Activated CD4-positive, alpha-beta T cell treated with anti-CD3 and anti-CD28 coated beads, Interleukin-2, amount 10 ng/mL, durations not matched to agents 7 days and 5 days (primary cell): ENCODE measurements at regions not wholly inside any gene's neighbourhood (a gene's known extent, or its start where the extent isn't known, plus 50 kb on each side); places are given as distances from the start of the nearest gene placed in this dataset.

Experiments used
- CTCF ChIA-PET: fragments of 350-600 bp; sonication (Branson Sonifier 250); formaldehyde crosslinking; loops from one replicate; lab custom pipeline; 2021; ENCODE audit warnings: antibody characterized with exemption; lab: Charles Lee
- POLR2A ChIA-PET: fragments of 350-600 bp; sonication (Branson Sonifier 250); formaldehyde crosslinking; loops from one replicate; lab custom pipeline; 2021; ENCODE audit warnings: antibody characterized with exemption; lab: Charles Lee
- DNase-seq: peaks from one replicate; pipeline ENCODE4 v3.0.0-alpha.2; 2020
- H3K27ac Mint-ChIP-seq: one replicate; pipeline ENCODE4 v1.8.0; 2021; ENCODE audit warnings: mild to moderate bottlenecking, moderate library complexity, mixed read lengths
- H3K27me3 Mint-ChIP-seq: one replicate; pipeline ENCODE4 v1.8.0; 2021; ENCODE audit warnings: mixed read lengths
- H3K36me3 Mint-ChIP-seq: one replicate; pipeline ENCODE4 v1.8.0; 2021; ENCODE audit warnings: low read depth, mixed read lengths
- H3K4me1 Mint-ChIP-seq: one replicate; pipeline ENCODE4 v1.8.0; 2021; ENCODE audit warnings: mixed read lengths
- H3K4me3 Mint-ChIP-seq: one replicate; pipeline ENCODE4 v1.8.0; 2021; ENCODE audit warnings: mild to moderate bottlenecking, moderate library complexity, mixed read lengths
- H3K9me3 Mint-ChIP-seq: one replicate; pipeline ENCODE4 v1.8.0; 2021; ENCODE audit warnings: mixed read lengths

- Mint-ChIP-seq H3K4me3 (no peak overlapping the region), H3K4me1 (peaks cover 2% of the 10 kb centered on the region), H3K27ac (no peak overlapping the region), H3K9me3 (peaks cover 2% of the 10 kb centered on the region), H3K27me3 (no peaks in the 10 kb centered on the region), H3K36me3 (no peaks in the 10 kb centered on the region)
- ChIA-PET CTCF (interaction anchor here (0.6 to 1.0 kb wide), 4 partner anchors 39 to 316 kb away, joined by 3 read pairs; no protein-coding TSS in a partner anchor), POLR2A (no interaction called here)
- no peak for DNase-seq
These were observed 511.1 kb upstream of the ID2 start for GRCh38 chr2:8170552-8171327.

- no peak for DNase-seq
- no peak overlapping the region for H3K4me3 Mint-ChIP-seq
- no peaks in the 10 kb centered on the region for H3K36me3 Mint-ChIP-seq
- H3K27ac Mint-ChIP-seq = no peak overlapping the region
- POLR2A ChIA-PET = no interaction called here
- H3K4me1 Mint-ChIP-seq = peaks cover 2% of the 10 kb centered on the region
- H3K9me3 Mint-ChIP-seq = peaks cover 2% of the 10 kb centered on the region
- CTCF ChIA-PET = interaction anchor here (0.8 to 1.0 kb wide), 2 partner anchors 24 to 39 kb away, joined by 3 read pairs; no protein-coding TSS in a partner anchor
- H3K27me3 Mint-ChIP-seq = no peaks in the 10 kb centered on the region
These were observed 510.2 kb upstream of the ID2 start for GRCh38 chr2:8171608-8172007.

DNA sequence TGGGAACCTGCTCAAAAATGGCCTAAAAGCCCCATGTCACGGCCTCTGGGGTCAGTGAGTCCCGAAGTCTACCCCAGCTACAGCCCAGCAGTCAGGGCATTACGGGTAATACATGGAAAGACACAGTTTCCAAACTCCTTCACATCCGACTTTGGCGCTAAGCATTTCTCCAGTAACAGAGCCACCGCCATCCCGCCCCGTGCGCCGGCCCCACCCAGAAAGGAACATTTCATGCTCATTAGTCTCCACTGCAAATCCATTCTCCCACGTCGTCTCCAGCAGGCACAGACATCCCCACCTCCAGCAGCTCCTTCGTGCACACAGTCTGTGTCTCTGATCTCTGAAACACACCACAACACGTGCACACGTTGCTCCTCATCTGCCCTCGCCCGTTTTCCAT, 509.2 kb upstream of the ID2 start:
- Mint-ChIP-seq H3K27ac (no peak overlapping the region), H3K27me3 (no peaks in the 10 kb centered on the region), H3K9me3 (peaks cover 2% of the 10 kb centered on the region), H3K4me3 (no peak overlapping the region), H3K4me1 (peaks cover 2% of the 10 kb centered on the region), H3K36me3 (no peaks in the 10 kb centered on the region)
- DNase-seq = no peak
- ChIA-PET POLR2A (no interaction called here), CTCF (interaction anchor here (0.8 kb wide), 1 partner anchor 23 kb away, joined by 3 read pairs; no protein-coding TSS in a partner anchor)

DNA sequence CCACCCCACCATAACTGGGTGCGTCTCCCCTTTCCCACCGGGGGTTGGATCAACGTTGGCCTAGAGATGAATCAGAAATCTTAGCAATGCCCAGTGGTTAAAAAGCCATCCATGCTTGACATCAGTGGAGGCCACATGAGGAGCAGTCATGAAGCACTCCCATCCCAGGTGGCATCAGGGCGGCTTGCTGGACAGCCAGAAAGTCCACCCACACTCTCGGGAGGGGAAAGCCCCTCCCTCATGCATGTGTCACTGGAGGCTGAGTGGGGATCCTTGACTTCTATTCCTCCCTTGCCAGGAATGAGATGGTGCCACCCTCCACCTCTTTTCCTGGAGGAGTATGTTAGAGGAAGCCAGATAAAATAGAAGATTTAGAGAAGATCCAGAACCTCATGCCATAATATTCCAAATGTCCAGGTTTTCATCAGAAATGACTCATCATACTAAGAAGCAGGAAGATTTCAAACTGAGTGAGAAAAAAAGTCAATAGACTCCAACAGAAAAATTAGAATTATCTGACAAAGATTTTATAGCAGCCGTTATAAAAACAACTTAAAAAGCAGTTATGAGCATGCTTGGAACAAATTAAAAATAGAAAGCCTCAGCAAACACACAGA, 507.1 kb upstream of the ID2 start:
- Mint-ChIP-seq H3K27me3 (no peaks in the 10 kb centered on the region), H3K9me3 (peaks cover 4% of the 10 kb centered on the region)
- CTCF ChIA-PET = no interaction called here

DNA sequence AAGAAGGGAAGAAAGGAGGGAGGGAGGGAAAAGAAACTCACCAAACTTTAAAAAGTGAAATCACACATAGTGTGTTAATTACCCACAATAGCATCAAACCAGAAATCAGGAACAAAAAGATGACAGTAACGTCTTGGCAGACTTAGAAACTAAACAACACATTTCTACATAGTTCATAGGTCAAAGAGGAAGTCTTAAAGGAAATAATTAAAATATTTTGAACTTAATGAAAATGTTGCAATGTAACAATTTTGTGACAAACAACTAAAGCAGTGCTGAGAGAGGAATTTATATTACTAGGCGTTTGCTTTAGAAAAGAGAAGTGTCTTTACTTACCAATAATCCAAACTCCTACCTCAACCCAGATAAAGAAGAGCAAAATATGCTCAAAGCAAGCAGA, 505.0 kb upstream of the ID2 start:
- POLR2A ChIA-PET = no interaction called here
- no peaks in the 10 kb centered on the region for H3K27me3 Mint-ChIP-seq
- no peak overlapping the region for H3K4me3 Mint-ChIP-seq
- no peak for DNase-seq
- no peak overlapping the region for H3K27ac Mint-ChIP-seq
- CTCF ChIA-PET = interaction anchor here (0.8 kb wide), 1 partner anchor 482 kb away, joined by 3 read pairs; no protein-coding TSS in a partner anchor
- H3K4me1 Mint-ChIP-seq = no peaks in the 10 kb centered on the region
- peaks cover 6% of the 10 kb centered on the region for H3K9me3 Mint-ChIP-seq
- H3K36me3 Mint-ChIP-seq = no peaks in the 10 kb centered on the region

More for the DNA sequence above, 507.1 kb upstream of the ID2 start:
- H3K4me3 Mint-ChIP-seq = no peak overlapping the region
- no peaks in the 10 kb centered on the region for H3K36me3 Mint-ChIP-seq
- no peaks in the 10 kb centered on the region for H3K4me1 Mint-ChIP-seq
- no peak overlapping the region for H3K27ac Mint-ChIP-seq
- POLR2A ChIA-PET = no interaction called here
- no peak for DNase-seq

DNA sequence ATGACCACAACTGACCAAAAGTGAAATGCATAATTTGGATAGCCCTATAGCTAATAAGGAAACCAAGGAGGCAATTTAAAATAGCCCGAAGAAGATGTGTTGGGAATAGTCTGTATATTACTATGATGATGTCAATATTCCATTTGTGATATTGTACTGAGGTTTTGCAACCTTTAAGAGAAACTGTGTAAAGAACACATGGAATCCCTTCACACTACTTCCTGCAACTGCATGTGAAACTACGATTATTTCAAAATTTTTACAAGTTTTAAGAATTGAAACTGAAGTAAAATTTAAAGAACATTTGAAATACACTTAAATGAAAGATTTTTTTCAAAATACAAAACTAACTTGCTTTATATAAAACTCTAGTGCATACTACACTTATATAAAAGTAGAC, 504.3 kb upstream of the ID2 start:
- no peak for DNase-seq
- ChIA-PET POLR2A (no interaction called here), CTCF (interaction anchor here (0.8 kb wide), 1 partner anchor 483 kb away, joined by 3 read pairs; no protein-coding TSS in a partner anchor)
- Mint-ChIP-seq H3K27ac (no peak overlapping the region), H3K36me3 (no peaks in the 10 kb centered on the region), H3K4me1 (no peaks in the 10 kb centered on the region), H3K27me3 (no peaks in the 10 kb centered on the region), H3K4me3 (no peak overlapping the region), H3K9me3 (peaks cover 6% of the 10 kb centered on the region)

DNA sequence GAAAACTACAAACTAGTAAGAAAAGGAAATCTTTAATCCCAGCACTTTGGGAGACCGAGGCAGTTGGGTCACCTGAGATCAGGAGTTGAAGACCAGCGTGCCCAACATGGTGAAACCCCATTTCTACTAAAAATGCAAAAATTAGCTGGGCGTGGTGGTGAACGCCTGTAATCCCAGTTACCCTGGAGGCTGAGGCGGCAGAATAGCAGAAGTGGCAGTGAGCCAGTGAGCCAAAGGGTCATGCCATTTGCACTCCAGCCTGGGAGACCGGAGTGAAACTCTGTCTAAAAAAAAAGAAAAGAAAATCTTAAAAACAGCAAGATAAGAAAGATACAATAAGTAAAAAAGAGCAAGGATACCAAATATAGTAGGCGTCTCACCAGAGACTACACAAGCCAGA, 502.9 kb upstream of the ID2 start:
- Mint-ChIP-seq H3K36me3 (no peaks in the 10 kb centered on the region), H3K9me3 (peaks cover 6% of the 10 kb centered on the region), H3K27ac (no peak overlapping the region), H3K4me3 (no peak overlapping the region), H3K27me3 (no peaks in the 10 kb centered on the region), H3K4me1 (no peaks in the 10 kb centered on the region)
- DNase-seq = no peak
- ChIA-PET POLR2A (no interaction called here), CTCF (interaction anchor here (0.8 to 1.8 kb wide), 2 partner anchors 13 to 31 kb away, joined by 3 to 4 read pairs; no protein-coding TSS in a partner anchor)

DNA sequence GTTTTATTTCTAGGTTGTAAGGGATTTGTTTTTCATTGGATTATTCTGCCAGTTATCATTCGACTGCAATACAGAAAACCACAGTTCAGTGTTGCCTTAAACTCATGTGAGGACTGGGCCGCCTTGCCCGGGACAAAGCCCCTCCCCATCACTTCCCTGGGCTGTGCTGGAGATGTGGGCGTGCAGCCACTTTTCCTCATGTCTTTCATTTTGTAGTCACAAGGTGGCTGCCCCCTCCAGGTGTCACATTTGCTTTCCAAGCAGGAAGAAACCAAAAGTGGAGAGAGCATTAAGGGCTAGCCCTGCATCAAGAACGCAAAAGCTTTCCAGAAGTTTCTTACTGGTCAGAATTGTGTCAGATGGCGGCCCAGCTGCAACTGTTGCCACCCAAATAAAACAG, 492.5 kb upstream of the ID2 start:
- Mint-ChIP-seq H3K4me3 (no peak overlapping the region), H3K36me3 (no peaks in the 10 kb centered on the region), H3K27me3 (peaks cover 6% of the 10 kb centered on the region), H3K27ac (no peak overlapping the region), H3K4me1 (no peaks in the 10 kb centered on the region), H3K9me3 (peaks cover 2% of the 10 kb centered on the region)
- CTCF ChIA-PET = no interaction called here
- POLR2A ChIA-PET = no interaction called here
- DNase-seq = no peak

GRCh38 chr2:8190279-8190678, 491.6 kb upstream of the ID2 start:
- H3K9me3 Mint-ChIP-seq = peaks cover 1% of the 10 kb centered on the region
- no peaks in the 10 kb centered on the region for H3K36me3 Mint-ChIP-seq
- H3K27ac Mint-ChIP-seq = no peak overlapping the region
- no peak for DNase-seq
- H3K4me1 Mint-ChIP-seq = no peaks in the 10 kb centered on the region
- ChIA-PET POLR2A (no interaction called here), CTCF (no interaction called here)
- no peak overlapping the region for H3K4me3 Mint-ChIP-seq
- H3K27me3 Mint-ChIP-seq = peaks cover 6% of the 10 kb centered on the region

DNA sequence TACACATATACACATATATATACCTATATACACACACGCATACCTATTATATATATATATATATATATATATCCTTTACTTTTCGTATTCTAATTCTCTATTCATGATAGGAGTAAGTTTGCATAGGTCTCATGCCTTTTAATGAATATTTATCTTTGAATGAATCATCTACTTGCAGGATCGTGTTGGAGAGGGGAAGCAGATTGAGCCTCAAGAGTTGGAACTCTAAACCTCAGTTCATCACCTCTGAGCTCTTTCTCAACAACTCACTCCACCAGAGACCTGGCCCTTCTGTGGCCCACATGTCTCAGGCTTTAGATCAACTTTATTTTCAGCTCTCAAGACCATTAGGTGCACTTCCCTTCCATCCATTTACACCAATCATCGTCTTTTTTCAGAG, 490.4 kb upstream of the ID2 start:
- Mint-ChIP-seq H3K27me3 (peaks cover 2% of the 10 kb centered on the region), H3K36me3 (no peaks in the 10 kb centered on the region), H3K4me3 (no peak overlapping the region), H3K27ac (no peak overlapping the region), H3K9me3 (peaks cover 4% of the 10 kb centered on the region), H3K4me1 (no peaks in the 10 kb centered on the region)
- ChIA-PET POLR2A (no interaction called here), CTCF (interaction anchor here (0.5 to 1.6 kb wide), 2 partner anchors 12 to 45 kb away, joined by 3 to 4 read pairs; no protein-coding TSS in a partner anchor)
- no peak for DNase-seq

DNA sequence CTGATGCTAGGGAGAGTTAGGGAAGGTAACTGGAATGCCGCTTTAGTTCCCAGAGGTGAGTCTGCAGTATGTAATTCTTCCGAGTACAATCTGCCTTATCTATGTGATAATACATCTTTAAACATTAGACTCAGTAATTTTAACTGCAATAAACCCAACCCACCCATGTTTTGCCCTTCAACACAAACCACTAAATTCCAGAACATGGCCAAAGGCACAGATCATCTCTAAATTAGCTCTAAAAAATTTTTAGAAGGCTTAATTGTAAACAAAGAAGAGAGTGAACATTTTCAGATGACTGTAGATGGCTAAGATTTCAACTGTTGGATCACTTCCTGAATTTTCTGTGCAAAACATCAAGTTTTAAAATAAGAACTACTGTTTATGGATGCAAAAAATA, 488.7 kb upstream of the ID2 start:
- Mint-ChIP-seq H3K27ac (no peak overlapping the region), H3K36me3 (no peaks in the 10 kb centered on the region), H3K4me1 (no peaks in the 10 kb centered on the region), H3K4me3 (no peak overlapping the region), H3K27me3 (peaks cover 2% of the 10 kb centered on the region), H3K9me3 (peaks cover 4% of the 10 kb centered on the region)
- CTCF ChIA-PET = interaction anchor here (0.7 kb wide), 1 partner anchor 22 kb away, joined by 3 read pairs; no protein-coding TSS in a partner anchor
- POLR2A ChIA-PET = no interaction called here
- no peak for DNase-seq

GRCh38 chr2:8193686-8194615, 487.9 kb upstream of the ID2 start:
- no peak overlapping the region for H3K27ac Mint-ChIP-seq
- no peak for DNase-seq
- ChIA-PET POLR2A (no interaction called here), CTCF (interaction anchor here (0.7 kb wide), 1 partner anchor 21 kb away, joined by 3 read pairs; no protein-coding TSS in a partner anchor)
- H3K4me1 Mint-ChIP-seq = no peaks in the 10 kb centered on the region
- no peak overlapping the region for H3K4me3 Mint-ChIP-seq
- no peaks in the 10 kb centered on the region for H3K36me3 Mint-ChIP-seq
- H3K9me3 Mint-ChIP-seq = peaks cover 4% of the 10 kb centered on the region
- peaks cover 2% of the 10 kb centered on the region for H3K27me3 Mint-ChIP-seq
